ENCODE measurements at regions not wholly inside any gene's neighbourhood (a gene's known extent, or its start where the extent isn't known, plus 50 kb on each side); places are given as distances from the start of the nearest gene placed in this dataset.

GRCh38 chr2:222146488-222146887 lies 152.3 kb downstream of the PAX3 start:
- no peak for DNase-seq (ENCODE audit: low read depth in 2 of 3, low spot score in 2 of 3)

- no peak for DNase-seq (ENCODE audit: low read depth in 2 of 3, low spot score in 2 of 3)
Measured at GRCh38 chr2:222142027-222142426, 156.8 kb downstream of the PAX3 start.

GRCh38 chr2:222136106-222136630 lies 162.6 kb downstream of the PAX3 start:
- DNase-seq (ENCODE audit: low read depth in 2 of 3, low spot score in 2 of 3): no peak

GRCh38 chr2:222134654-222135053 lies 164.1 kb downstream of the PAX3 start:
- no peak for DNase-seq (ENCODE audit: low read depth in 2 of 3, low spot score in 2 of 3)

GRCh38 chr2:222133897-222134296 lies 164.9 kb downstream of the PAX3 start:
- DNase-seq (ENCODE audit: low read depth in 2 of 3, low spot score in 2 of 3): no peak

GRCh38 chr2:222130855-222131254 lies 167.9 kb downstream of the PAX3 start:
- DNase-seq (ENCODE audit: low read depth in 2 of 3, low spot score in 2 of 3): no peak

GRCh38 chr2:222127660-222128059 lies 171.1 kb downstream of the PAX3 start:
- no peak for DNase-seq (ENCODE audit: low read depth in 2 of 3, low spot score in 2 of 3)

GRCh38 chr2:222120933-222121332 lies 177.9 kb downstream of the PAX3 start:
- no peak for DNase-seq (ENCODE audit: low read depth in 2 of 3, low spot score in 2 of 3)

- DNase-seq (ENCODE audit: low read depth in 2 of 3, low spot score in 2 of 3): no peak
Measured at GRCh38 chr2:222115296-222115695, 183.5 kb downstream of the PAX3 start.

- DNase-seq (ENCODE audit: low read depth in 2 of 3, low spot score in 2 of 3): no peak
Measured at GRCh38 chr2:222108957-222109585, 189.7 kb downstream of the PAX3 start.

GRCh38 chr2:222108497-222108896 lies 190.3 kb downstream of the PAX3 start:
- no peak for DNase-seq (ENCODE audit: low read depth in 2 of 3, low spot score in 2 of 3)

GRCh38 chr2:222105046-222105445 lies 193.8 kb downstream of the PAX3 start:
- DNase-seq (ENCODE audit: low read depth in 2 of 3, low spot score in 2 of 3): no peak

- no peak for DNase-seq (ENCODE audit: low read depth in 2 of 3, low spot score in 2 of 3)
Measured at GRCh38 chr2:222102575-222103349, 196.0 kb downstream of the PAX3 start.

- DNase-seq (ENCODE audit: low read depth in 2 of 3, low spot score in 2 of 3): no peak
Measured at GRCh38 chr2:222100704-222101699, 197.8 kb downstream of the PAX3 start.

- DNase-seq (ENCODE audit: low read depth in 2 of 3, low spot score in 2 of 3): no peak
Measured at GRCh38 chr2:222088561-222088960, 210.2 kb downstream of the PAX3 start.

- no peak for DNase-seq (ENCODE audit: low read depth in 2 of 3, low spot score in 2 of 3)
Measured at GRCh38 chr2:222087998-222088397, 210.8 kb downstream of the PAX3 start.

- no peak for DNase-seq (ENCODE audit: low read depth in 2 of 3, low spot score in 2 of 3)
Measured at GRCh38 chr2:222082201-222082600, 216.6 kb downstream of the PAX3 start.

- no peak for DNase-seq (ENCODE audit: low read depth in 2 of 3, low spot score in 2 of 3)
Measured at GRCh38 chr2:222080141-222080540, 218.7 kb downstream of the PAX3 start.

GRCh38 chr2:222076973-222077690 lies 221.7 kb downstream of the PAX3 start:
- DNase-seq (ENCODE audit: low read depth in 2 of 3, low spot score in 2 of 3): no peak

- no peak for DNase-seq (ENCODE audit: low read depth in 2 of 3, low spot score in 2 of 3)
Measured at GRCh38 chr2:222074674-222075073, 224.1 kb downstream of the PAX3 start.

Measured in hematopoietic multipotent progenitor cell (in vitro differentiated cells).